CD4-positive, alpha-beta T cell treated with Interleukin-4 for 4 hours (primary cell): ENCODE measurements at regions not wholly inside any gene's neighbourhood (a gene's known extent, or its start where the extent isn't known, plus 50 kb on each side); places are given as distances from the start of the nearest gene placed in this dataset.
"Not testable (repeated sequence)": the region's sequence is repeated elsewhere in the genome, so short reads cannot be mapped to it uniquely, and the experiment has no call there.

Experiments
- DNase-seq: peaks from one replicate; pipeline ENCODE4 v3.0.0-alpha.2; 2020

DNA sequence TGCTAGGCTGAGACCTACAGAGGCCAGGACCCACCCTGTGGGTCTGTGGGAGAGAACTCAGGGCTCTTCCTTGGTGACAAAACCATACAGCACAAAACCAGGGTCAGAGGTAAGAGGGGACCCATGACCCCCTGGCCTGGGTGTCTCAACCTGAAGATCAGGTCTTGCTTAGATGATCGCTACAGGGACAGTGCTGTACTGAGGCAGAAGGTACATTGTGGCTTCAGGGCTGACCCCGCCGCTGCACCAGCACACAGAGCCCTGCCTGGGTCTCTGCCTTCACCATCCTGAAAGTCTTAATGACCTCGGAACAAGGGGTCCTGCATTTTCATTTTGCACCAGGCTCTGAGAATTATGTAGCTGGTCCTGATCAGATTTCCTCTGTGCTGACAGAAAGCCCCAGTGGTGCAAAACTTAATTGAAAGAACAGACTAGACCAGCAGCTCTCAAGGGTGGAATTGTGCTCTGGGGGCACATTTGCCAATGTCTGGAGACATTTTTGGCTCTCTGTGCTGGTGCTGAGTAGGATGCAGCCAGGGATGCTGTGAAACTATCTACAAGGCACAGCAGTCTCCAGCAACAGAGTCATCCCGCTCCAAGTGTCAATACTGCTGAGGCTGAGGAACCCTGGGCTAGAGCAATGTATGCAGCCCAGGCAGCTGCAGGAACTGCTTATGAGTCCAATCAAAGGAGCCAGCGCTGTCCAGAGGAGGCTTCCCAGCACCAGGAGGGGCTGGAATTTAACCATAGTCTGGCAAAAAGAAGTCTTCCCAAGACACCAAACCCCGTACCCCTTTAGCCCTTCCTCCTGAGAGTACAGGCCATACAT lies 254.9 kb downstream of the ERMARD start:
- DNase-seq, result no peak

DNA sequence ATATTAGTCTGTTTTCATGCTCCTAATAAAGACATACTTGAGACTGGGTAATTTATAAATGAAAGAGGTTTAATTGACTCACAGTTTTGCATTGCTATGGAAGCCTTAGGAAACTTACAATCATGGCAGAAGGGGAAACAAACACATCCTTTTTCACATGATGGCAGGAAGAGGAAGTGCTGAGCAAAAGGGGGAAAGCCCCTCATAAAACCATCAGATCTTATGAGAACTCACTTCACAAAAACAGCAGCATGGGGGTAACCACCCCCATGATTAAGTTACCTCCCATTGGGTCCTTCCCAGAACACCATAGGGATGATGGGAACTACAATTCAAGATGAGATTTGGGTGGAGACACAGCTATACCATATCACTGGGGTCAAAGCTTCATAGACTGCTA lies 254.2 kb downstream of the ERMARD start:
- no peak for DNase-seq

DNA sequence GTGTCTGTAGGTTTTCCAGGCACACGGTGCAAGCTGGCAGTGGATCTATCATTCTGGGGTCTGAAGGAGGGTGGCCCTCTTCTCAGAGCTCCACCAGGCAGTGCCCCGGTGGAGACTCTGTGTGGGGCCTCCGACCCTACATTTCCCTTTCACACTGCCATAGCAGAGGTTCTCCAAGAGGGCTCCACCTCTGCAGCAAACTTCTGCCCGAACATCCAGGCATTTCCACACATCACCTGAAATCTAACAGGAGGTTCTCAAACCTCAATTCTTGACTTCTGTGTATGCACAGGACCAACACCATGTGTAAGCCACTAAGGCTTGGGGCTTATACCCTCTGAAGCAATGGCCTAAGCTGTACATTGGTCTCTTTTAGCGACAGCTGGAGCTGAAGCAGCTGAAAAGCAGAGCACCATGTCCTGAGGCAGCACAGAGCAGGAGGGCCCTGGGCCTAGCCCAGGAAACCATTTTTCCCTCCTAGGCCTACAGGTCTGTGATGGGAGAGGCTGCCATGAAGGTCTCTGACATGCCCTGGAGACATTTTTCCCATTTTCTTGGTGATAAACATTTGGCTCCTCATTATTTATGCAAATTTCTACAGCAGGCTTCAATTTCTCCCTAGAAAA lies 253.3 kb downstream of the ERMARD start:
- no peak for DNase-seq

DNA sequence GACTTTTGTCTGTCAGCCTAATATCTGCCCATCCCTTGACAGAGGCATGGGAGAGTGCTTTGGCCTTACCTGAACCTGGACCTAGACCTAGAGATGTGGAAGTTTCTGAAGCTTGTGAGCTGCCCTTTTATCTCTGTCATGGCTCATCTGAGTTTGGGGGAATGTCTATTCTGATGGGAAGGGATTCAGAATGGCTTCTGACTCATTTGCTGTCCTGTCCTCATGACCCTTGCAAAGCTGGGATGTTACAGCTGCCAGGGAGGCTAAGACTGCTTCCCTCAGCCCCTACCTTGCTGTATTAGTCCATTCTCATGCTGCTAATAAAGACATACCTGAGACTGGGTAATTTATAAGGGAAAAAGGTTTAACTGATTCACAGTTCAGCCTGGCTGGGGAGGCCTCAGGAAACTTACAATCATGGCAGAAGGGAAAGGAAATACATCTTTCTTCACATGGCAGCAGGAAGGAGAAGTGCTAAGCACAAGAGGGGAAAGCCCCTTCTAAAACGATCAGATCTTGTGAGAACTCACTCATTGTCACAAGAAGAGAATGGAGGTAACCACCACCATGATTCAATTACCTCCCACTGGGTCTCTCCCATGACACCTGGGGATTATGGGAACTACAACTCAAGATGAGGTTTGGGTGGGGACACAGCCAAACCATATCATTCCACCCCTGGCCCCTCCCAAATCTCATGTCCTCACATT lies 252.2 kb downstream of the ERMARD start:
- DNase-seq, result no peak

DNA sequence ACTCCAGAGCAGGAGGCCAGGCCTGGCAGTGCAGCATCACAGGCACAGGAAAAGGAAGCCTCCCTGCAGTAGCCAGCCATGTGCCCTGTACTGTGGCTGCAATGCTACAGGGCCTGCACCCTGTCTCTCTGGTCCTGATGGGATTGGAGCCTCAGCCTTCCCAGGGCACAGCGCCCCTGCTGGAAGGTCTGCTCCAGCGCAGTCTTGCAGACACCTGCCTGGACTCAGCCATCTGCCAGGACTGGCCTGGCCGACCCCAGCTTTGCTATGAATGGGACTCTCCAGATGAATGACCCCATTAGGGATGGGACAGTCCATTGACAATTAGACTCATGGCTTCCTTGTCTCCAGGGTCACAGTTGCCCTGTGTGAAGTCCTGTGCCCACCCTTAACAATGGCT lies 251.6 kb downstream of the ERMARD start:
- DNase-seq, result no peak

DNA sequence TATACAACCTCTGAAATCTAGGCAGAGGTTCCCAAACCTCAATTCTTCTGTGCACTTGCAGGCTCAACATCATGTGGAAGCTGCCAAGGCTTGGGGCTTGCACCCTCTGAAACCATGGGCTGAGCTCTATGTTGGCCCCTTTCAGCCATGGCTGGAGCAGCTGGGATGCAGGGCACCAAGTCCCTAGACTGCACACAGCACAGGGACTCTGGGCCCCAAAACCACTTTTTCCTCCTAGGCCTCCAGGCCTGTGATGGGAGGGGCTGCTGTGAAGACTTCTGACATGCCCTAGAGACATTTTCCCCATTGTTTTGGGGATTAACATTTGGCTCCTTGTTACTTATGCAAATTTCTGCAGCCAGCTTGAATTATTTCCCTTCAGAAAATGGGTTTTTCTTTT lies 250.4 kb downstream of the ERMARD start:
- DNase-seq, result not testable (repeated sequence)

DNA sequence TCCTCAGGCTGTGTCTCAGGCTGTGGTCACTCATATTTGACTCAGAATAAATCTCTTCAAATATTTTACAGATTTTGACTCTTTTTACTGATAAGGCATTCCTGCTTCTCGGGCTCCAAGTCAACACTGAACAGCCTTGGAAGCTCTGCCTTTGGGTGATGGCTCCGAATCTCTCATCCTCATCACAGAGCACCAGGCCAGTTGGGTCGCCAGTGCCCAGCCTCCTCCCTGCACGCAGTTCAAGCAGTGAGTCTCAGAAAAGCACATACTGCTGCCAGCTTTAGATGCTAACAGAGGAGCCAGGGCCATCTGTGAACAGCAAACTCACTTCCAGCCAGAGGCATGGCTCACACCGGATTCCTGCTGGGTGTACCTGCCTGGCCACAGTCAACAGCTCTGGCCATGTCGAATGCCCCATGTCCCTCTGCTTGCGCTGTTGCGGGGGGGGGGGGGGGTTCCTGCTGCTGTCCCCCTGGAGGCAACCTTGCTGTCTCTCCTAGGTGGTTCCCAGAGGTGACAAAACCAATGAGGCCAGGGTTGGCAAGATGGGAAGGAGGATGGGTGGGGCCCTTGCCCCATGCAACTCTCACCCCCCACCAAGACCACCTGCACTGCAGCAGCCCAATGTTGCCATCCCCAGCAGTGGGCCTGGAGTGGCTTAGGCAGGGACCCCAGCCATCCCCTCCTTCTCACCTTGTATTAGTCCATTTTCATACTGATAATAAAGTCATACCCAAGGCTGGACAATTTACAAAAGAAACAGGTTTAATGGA lies 248.8 kb downstream of the ERMARD start:
- DNase-seq, result no peak

DNA sequence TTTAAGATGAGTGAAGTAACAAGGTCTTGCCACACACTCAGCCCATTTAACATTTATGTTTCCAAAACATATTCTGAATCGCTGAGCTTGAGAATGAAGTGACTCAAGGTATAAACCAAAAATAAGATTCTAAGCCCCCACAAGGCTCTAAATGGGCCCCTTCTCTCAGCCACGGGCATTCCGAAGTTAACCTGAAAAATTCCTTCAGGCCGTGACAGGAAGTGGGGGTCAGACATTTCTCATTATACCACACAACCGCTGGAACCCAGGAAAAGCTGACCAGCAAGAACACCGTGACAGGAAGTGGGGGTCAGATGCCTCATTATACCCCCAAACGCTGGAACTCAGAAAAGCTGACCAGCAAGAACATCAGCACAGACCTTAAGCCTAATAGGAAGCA lies 247.9 kb downstream of the ERMARD start:
- DNase-seq, result no peak

DNA sequence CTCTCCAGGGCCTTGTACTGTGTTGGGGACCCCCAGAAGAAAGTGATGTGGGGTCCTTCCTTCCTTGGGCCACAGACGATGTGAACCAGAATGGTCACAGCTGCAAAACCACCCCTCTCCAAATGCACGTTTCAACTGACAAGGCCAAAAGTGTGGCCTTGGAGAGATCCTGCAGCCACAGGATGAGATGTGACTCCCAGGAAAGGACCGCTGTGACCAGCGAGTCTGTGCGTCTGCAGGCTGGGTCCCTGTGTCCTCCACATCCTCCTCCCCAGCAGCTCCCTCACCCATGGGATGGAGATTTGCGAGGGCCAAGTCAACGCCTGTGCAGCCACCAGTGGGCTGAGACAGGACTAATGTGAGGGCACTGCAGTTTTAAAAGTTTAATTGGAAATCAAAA lies 247.0 kb downstream of the ERMARD start:
- DNase-seq, result no peak

DNA sequence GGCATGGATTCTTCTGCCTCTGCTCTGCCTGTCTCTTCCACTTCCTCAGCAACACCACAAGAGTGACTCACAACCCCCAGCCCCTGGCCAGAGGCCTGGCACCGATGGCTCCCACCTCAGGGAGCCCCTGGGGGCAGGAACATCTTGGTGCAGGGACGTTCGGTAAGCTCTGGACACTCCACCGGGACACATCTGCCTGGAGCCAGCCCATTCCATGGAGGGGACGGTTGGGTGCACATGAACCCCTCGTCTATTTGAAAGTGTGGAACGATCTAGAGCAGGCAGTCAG lies 246.5 kb downstream of the ERMARD start:
- DNase-seq, result no peak

DNA sequence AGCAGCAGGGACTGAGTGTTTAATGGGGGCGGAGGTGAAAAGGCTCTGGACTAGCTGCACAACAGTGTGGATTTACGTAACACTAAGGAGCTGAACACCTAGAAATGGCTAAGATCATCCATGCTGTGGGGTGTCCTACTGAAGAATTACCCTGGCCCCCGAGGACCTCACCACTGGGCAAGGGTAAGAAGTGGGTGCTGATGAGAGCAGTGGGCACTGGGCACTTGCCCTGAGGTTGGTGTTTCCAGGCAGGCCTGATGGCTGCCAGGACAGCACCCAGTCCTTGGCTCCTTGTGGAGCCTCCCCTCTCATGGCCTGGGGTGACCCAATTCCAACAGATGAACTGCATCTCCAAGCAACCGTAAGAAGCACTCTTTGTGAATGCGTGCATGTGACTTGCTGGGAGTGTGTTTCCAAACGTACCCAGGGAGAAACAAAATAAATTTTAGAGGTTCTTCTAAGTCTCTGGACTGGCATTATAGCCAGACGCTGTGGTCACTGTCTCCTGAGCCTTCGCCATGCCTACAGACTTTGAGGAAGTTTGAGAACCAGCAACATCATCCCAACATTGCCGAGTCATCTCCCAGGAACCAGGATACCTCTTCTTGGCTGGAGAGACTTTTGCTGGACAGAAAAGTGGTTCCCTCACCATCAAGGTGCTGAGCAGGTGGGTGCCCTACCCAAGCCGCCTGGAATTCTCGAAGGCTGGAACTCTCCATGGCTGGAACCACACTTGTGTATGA lies 245.9 kb downstream of the ERMARD start:
- no peak for DNase-seq

DNA sequence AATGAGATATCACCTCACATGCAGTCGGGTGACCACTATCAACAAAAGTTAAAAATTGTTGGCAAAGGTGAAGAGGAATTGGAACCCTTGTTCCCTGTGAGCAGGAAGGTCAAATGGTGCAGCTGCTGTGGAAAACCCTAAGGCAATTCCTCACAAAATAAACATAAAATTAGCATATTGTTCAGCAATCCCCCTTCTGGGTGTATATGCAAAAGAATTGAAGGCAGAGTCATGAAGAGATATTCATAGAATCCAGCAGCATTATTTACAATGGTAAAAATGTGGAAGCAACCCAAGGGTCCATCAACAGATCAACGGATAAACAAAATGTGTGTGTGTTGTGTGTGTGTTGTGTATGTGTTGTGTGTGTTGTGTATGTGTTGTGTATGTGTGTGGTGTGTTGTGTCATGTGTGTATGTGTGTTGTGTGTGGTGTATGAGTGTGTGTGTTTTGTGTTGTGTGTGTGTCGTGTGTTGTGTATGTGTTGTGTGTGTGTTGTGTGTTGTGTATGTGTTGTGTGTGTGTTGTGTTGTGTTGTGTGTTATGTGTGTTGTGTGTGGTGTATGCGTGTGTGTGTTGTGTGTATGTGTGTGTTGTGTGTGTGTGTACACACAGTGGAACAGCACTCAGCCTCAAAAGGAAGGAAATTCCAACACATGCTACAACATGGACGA lies 245.1 kb downstream of the ERMARD start:
- no peak for DNase-seq

DNA sequence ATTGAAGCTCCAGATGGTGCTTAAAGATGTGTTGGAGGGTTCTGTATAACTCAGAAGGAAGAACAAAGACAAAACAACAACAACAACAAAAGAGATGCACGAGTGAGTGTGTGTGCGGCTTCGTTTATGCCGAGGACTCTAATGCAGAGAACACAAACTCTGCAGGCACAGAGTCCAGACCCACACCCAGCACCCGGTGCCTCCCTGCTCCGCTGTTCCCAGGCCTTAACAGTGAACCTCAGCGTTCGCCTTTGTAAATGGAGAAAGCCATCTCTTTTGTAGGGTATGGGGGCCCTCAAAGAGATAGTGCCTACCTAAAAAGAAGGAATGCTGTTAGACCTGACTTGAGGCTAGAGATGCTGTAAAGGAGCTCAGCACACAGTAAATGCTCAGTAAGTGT lies 243.3 kb downstream of the ERMARD start:
- DNase-seq, result no peak

DNA sequence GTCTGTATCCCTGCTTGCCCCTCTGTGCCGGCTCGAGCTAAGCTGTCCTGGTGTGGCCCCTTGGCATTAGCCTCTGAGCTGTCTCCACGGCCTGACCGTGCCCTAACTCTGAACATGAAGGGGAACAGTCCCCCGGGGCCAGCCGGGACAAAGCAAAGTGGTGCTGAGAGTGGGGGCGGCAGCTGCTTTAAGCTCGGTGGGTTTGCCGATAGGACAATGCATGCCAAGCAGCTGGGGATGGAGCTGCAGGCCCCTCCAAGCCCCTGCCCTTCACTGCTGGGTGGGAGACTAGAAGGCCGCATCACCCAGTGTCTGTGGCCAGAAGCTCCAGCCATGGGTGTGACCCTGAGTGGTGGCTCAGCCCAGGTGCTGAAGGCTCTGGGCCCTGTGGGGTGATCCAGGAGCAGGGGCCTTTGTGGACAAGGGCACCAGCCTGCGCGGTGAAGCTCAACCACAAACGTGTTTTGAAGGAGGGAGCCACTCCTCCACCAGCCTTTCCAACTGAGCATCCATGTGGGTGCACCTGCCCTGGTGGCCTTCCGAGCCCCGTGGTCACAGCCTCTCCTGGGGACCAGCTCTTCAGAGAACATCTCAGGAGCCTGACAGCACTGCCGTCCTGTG lies 242.5 kb downstream of the ERMARD start:
- no peak for DNase-seq

DNA sequence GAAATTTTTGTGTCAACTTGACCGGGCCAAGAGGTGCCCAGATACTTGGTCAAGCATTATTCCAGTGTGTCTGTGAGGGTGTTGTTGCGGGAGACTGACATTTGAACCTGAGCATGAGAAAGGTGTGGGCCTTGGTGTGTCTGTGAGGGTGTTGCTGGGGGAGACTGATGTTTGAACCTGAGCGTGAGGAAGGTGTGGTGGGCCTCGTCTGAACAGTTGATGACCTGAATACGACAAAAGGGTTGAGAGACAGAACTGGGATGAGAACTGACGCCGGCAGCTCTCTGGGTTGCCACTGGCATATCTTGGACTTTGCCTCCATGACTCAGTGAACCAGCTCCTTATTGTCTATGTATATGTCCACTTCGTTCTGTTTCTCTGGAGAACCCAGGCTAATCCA lies 240.5 kb downstream of the ERMARD start:
- no peak for DNase-seq

DNA sequence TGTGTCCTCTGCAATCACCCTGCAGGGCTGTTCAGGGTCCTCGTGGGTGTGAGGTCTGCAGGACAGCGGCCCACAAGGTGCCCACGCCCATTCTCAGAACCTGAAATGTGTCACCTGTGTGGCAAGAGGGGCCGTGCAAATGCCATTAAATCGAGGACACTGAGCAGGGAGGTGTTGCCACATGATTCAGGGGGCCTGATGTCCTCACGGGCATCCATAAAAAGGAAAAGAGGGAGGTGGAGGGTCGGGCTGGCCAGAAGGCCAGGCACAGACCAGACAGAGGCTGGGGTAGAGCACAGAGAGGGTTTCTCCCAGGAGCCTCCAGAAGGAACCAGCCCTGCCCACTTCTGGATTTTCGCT lies 239.6 kb downstream of the ERMARD start:
- DNase-seq, result no peak

DNA sequence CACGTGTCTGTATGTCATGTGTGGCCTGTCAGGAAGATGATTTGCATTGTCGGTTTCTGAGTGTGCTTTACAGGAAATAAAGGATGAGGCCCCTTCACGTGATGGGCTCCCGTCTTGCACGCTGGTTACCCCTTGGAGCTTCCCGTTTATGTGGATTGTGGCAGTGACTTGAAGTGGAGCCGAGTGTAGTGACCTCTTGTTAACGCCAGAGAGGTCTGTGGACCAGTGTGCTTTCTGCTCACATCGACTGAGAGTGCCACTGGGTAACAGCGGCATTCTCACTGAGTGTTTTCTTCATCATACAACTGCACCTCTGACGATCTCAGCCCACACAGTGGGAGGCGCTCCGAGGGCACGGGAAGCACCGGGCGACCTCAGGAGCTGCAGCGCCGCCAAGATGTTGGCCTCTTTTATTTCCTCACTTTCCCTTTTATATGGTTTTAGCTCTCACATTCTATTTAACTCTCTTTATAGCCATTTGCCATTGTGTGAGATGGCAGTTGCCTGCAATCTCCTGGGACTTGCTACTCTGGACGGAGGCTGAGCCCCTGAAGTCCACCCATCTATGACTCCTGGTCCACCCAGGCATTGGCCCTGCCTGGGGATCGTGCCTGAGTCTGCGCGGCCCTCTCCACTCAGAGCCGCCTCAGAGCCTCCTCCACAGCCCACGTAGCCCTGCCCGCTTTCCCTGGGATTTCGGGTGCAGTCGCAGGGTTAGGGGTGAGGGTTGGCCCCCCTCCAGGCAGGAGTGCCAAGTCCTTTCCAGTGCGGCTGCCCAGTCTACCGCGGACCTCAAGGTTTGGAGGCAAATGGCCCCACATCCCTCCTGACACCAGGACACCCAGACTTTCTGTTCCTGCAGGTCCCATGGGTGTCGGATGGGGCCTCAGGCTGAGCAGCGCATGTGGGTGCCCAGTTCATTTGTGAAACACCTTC lies 238.9 kb downstream of the ERMARD start:
- DNase-seq, result peak; percentile 13

DNA sequence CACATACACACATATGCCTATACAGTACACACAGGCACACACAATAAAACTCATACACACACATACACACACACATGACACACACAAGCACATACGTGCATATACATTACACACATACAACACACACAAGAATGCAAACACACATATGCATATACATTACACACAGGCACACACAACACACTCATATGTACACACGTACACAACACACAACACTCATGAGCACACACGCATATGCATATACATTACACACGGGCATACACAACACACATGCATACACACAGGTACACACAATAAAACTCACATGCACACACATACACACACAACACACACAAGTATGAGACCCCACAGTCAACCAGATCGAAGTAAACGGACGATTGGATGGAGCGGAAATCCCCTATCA lies 238.2 kb downstream of the ERMARD start:
- no peak for DNase-seq

DNA sequence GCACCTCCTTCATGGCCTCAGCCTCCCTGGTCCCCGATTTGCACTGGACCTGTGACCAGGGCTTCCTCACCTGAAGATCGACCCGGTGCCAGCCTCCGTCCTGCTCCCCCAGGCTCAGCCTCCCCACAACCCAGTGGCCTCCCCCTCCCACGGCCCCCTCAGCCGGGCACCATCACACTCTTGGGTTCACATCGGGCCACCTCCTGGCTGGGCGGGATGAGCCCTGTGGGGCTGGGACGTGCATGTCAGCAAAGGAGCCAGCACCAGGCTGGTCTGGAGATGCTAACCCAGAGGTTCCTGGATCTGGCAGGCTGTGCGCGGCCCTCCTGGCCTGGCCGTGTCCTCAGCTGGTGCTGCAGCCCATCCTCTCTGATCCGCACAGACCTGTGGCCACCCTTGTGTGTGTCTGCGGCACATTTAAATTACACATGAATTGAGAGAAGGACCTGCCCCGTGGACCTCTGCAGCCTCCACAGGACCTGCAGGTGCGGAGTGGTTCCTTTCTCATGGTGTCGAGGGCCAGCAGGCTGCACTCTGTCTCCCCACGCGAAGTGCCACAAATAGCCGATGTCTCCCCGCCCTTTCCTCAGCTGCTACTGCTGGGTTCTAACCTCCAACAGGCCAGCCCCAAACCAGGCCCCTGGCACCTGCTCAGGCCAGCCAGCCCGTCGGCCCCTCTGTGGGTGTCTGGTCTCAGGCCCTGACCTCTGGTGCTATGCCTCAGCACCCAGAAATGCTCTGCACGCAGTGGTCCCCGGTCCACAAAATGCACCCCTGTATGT lies 237.5 kb downstream of the ERMARD start:
- no peak for DNase-seq
